HepG2 (cell line): ENCODE measurements at regions not wholly inside any gene's neighbourhood (a gene's known extent, or its start where the extent isn't known, plus 50 kb on each side); places are given as distances from the start of the nearest gene placed in this dataset.

ENCODE experiments used
- CBX1 ChIP-seq: IDR thresholded peaks from one replicate; pipeline ENCODE4 v1.6.1; 2016; ENCODE audit warnings: antibody characterized with exemption, low read depth
- FOXA1 ChIP-seq, 2 experiments: fragments of 450-650 bp in 1 of 2; sonication (generic) in 1 of 2; formaldehyde crosslinking in 1 of 2; IDR thresholded peaks; 2 replicates each; pipeline versions ENCODE4 v1.4.0 to v1.6.1; 2016 to 2020; ENCODE audit warnings: missing genetic modification reagents in 1 of 2
- FUBP1 ChIP-seq: sonication (generic); formaldehyde crosslinking; IDR thresholded peaks from 2 replicates; pipeline ENCODE4 v1.5.1; 2020; ENCODE audit warnings: missing genetic modification reagents, mild to moderate bottlenecking, borderline replicate concordance
- GATAD2A ChIP-seq: IDR thresholded peaks from 2 replicates; pipeline ENCODE4 v1.6.1; 2016
- HMG20A ChIP-seq: IDR thresholded peaks from 2 replicates; pipeline ENCODE4 v1.6.1; 2016; ENCODE audit warnings: borderline replicate concordance
- MXI1 ChIP-seq: IDR thresholded peaks from 3 replicates; pipeline ENCODE4 v1.6.1; 2012; ENCODE audit warnings: low read depth, low read length, inconsistent platforms, borderline replicate concordance
- NFIB ChIP-seq: sonication (generic); formaldehyde crosslinking; IDR thresholded peaks from 2 replicates; pipeline ENCODE4 v1.9.0; 2021; ENCODE audit warnings: missing genetic modification reagents, mild to moderate bottlenecking, borderline replicate concordance
- RXRB ChIP-seq: IDR thresholded peaks from 2 replicates; pipeline ENCODE4 v1.6.1; 2016; ENCODE audit warnings: borderline replicate concordance, missing genetic modification reagents, missing compliant biosample characterization
- SOX5 ChIP-seq: IDR thresholded peaks from 2 replicates; pipeline ENCODE4 v1.6.1; 2016; ENCODE audit warnings: borderline replicate concordance
- ZBTB3 ChIP-seq: sonication (generic); formaldehyde crosslinking; IDR thresholded peaks from 2 replicates; pipeline ENCODE4 v1.4.0; 2020; ENCODE audit warnings: low read depth, mild to moderate bottlenecking, moderate library complexity, missing genetic modification reagents, borderline replicate concordance
- ZNF317 ChIP-seq: sonication (generic); formaldehyde crosslinking; IDR thresholded peaks from 2 replicates; pipeline ENCODE4 v1.5.0; 2020; ENCODE audit warnings: mild to moderate bottlenecking, missing genetic modification reagents
- ZNF33B ChIP-seq: sonication (generic); formaldehyde crosslinking; IDR thresholded peaks from 2 replicates; pipeline ENCODE4 v1.5.1; 2020; ENCODE audit warnings: mild to moderate bottlenecking, missing genetic modification reagents
- ZXDC ChIP-seq: sonication (generic); formaldehyde crosslinking; IDR thresholded peaks from 2 replicates; pipeline ENCODE4 v1.5.0; 2020; ENCODE audit warnings: mild to moderate bottlenecking, missing genetic modification reagents
- TF ChIP-seq, protein P1 (sequence below): sonication (generic); formaldehyde crosslinking; IDR thresholded peaks from 2 replicates; pipeline ENCODE4 v1.4.0; 2020; ENCODE audit warnings: missing genetic modification reagents, mild to moderate bottlenecking, borderline replicate concordance
- TF ChIP-seq, protein P2 (sequence below): sonication (generic); formaldehyde crosslinking; IDR thresholded peaks from 2 replicates; pipeline ENCODE4 v1.4.0; 2020; ENCODE audit warnings: mild to moderate bottlenecking, missing genetic modification reagents
- TF ChIP-seq, protein P3 (sequence below): sonication (generic); formaldehyde crosslinking; IDR thresholded peaks from 2 replicates; pipeline ENCODE4 v1.5.0; 2020; ENCODE audit warnings: mild to moderate bottlenecking, missing genetic modification reagents, borderline replicate concordance

DNA sequence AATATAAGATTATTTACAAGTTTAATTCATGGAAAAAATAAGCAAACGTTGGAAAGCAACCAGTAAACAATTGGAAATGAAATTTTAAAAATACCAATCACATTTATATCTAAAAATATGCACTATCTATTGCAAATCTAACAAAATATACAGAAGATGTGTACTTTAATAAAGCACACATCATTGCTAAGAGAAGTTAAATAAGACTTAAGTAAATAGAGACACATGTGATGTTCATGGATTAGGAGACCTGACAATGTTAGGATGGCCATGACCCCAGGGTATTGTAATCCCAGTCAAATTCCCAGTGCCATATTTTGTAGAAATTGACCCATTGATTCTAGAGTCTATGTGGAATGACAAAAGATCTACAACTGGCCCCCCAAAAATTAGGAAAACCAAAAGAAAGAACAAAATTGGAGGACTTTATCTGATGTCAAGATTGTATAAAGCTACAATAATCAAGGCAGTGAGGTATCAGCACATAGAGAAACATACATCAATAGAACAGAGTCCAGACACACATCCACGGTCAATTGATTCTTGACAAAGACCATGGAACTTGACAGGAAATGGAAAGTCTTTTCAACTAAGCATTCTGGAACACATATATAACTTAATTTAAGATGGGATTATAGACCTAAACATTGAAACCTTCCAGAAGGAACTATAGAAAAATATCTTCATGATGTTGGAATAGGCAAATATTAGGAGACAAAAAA lies 90.8 kb upstream of the USP29 start (continued):
- TF ChIP-seq FUBP1 (CRISPR knock-in tag) = no peak
- TF ChIP-seq CBX1 = no peak
- TF ChIP-seq SOX5 (CRISPR knock-in tag) = no peak
- TF ChIP-seq GATAD2A = peak; percentile 35; the same call in 1 of the 2 replicates
- peak; percentile 37; the same call in 1 of the 2 replicates for TF ChIP-seq RXRB
- TF ChIP-seq MXI1 = no peak
- TF ChIP-seq, protein P1, sequence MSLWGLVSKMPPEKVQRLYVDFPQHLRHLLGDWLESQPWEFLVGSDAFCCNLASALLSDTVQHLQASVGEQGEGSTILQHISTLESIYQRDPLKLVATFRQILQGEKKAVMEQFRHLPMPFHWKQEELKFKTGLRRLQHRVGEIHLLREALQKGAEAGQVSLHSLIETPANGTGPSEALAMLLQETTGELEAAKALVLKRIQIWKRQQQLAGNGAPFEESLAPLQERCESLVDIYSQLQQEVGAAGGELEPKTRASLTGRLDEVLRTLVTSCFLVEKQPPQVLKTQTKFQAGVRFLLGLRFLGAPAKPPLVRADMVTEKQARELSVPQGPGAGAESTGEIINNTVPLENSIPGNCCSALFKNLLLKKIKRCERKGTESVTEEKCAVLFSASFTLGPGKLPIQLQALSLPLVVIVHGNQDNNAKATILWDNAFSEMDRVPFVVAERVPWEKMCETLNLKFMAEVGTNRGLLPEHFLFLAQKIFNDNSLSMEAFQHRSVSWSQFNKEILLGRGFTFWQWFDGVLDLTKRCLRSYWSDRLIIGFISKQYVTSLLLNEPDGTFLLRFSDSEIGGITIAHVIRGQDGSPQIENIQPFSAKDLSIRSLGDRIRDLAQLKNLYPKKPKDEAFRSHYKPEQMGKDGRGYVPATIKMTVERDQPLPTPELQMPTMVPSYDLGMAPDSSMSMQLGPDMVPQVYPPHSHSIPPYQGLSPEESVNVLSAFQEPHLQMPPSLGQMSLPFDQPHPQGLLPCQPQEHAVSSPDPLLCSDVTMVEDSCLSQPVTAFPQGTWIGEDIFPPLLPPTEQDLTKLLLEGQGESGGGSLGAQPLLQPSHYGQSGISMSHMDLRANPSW (CRISPR knock-in tag) = no peak
- TF ChIP-seq NFIB (CRISPR knock-in tag) = no peak
- TF ChIP-seq HMG20A (CRISPR knock-in tag) = 0 out of 2 replicates have a peak, but pooled peaks have one; percentile 15
- TF ChIP-seq, protein P2, sequence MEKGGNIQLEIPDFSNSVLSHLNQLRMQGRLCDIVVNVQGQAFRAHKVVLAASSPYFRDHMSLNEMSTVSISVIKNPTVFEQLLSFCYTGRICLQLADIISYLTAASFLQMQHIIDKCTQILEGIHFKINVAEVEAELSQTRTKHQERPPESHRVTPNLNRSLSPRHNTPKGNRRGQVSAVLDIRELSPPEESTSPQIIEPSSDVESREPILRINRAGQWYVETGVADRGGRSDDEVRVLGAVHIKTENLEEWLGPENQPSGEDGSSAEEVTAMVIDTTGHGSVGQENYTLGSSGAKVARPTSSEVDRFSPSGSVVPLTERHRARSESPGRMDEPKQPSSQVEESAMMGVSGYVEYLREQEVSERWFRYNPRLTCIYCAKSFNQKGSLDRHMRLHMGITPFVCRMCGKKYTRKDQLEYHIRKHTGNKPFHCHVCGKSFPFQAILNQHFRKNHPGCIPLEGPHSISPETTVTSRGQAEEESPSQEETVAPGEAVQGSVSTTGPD (CRISPR knock-in tag) = no peak
- TF ChIP-seq FOXA1 (IDR thresholded peaks at IDR 0.05) = peak; percentile 56
- 0 out of 2 replicates have a peak, but pooled peaks have one; percentile 6 for TF ChIP-seq FOXA1 (CRISPR knock-in tag; IDR thresholded peaks at IDR 0.05)
- TF ChIP-seq, protein P3, sequence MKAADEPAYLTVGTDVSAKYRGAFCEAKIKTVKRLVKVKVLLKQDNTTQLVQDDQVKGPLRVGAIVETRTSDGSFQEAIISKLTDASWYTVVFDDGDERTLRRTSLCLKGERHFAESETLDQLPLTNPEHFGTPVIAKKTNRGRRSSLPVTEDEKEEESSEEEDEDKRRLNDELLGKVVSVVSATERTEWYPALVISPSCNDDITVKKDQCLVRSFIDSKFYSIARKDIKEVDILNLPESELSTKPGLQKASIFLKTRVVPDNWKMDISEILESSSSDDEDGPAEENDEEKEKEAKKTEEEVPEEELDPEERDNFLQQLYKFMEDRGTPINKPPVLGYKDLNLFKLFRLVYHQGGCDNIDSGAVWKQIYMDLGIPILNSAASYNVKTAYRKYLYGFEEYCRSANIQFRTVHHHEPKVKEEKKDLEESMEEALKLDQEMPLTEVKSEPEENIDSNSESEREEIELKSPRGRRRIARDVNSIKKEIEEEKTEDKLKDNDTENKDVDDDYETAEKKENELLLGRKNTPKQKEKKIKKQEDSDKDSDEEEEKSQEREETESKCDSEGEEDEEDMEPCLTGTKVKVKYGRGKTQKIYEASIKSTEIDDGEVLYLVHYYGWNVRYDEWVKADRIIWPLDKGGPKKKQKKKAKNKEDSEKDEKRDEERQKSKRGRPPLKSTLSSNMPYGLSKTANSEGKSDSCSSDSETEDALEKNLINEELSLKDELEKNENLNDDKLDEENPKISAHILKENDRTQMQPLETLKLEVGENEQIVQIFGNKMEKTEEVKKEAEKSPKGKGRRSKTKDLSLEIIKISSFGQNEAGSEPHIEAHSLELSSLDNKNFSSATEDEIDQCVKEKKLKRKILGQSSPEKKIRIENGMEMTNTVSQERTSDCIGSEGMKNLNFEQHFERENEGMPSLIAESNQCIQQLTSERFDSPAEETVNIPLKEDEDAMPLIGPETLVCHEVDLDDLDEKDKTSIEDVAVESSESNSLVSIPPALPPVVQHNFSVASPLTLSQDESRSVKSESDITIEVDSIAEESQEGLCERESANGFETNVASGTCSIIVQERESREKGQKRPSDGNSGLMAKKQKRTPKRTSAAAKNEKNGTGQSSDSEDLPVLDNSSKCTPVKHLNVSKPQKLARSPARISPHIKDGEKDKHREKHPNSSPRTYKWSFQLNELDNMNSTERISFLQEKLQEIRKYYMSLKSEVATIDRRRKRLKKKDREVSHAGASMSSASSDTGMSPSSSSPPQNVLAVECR (CRISPR knock-in tag) = no peak
- TF ChIP-seq ZXDC (CRISPR knock-in tag) = no peak
- peak; percentile 97 for TF ChIP-seq ZNF317 (CRISPR knock-in tag)
- TF ChIP-seq ZNF33B (CRISPR knock-in tag) = no peak
- TF ChIP-seq ZBTB3 (CRISPR knock-in tag) = no peak
